ENCODE measurements at regions not wholly inside any gene's neighbourhood (a gene's known extent, or its start where the extent isn't known, plus 50 kb on each side); places are given as distances from the start of the nearest gene placed in this dataset.
"Not testable (repeated sequence)": the region's sequence is repeated elsewhere in the genome, so short reads cannot be mapped to it uniquely, and the experiment has no call there.

DNA sequence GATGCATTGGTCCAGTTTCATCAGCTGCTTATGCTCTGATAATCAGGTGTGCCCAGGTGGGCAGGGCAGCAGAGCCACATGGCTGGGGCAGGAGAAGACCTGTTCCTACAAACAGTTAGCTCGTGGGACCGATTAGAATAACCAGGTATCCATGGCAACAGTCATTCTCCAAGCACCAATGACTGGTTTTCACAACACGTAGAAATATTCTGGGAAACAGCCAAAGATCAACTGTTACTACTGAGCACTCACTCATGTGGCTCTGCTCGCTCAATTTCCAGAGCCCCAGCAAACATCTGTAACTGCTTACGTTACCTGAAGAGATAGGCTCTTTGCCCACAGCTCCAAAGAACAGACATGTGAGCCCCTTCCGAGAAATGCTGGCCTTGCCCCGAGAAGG lies 302.0 kb downstream of the AGTPBP1 start:
- H3K4me3 ChIP-seq: no peak overlapping the region
- TF ChIP-seq EP300 (IDR thresholded peaks at IDR 0.05) (no peak), POLR2A (IDR thresholded peaks at IDR 0.05) (no peak), CTCF (IDR thresholded peaks at IDR 0.05) (no peak), POLR2AphosphoS5 (IDR thresholded peaks at IDR 0.05) (no peak)
- no peaks in the 10 kb centered on the region for H3K4me1 ChIP-seq
- no peaks in the 10 kb centered on the region for H3K36me3 ChIP-seq
- WGBS, 5 donors: 64 to 77% (median 75%) methylated on average over 5 to 7 of the region's 7 CpGs
- H3K27ac ChIP-seq: no peak overlapping the region
- H3K9me3 ChIP-seq: peaks cover 0 to 10% (median 4%) of the 10 kb centered on the region in 4 donors
- H3K27me3 ChIP-seq: no peaks in the 10 kb centered on the region
- intact Hi-C loops (cut with DNase I; ENCODE audit: low total_unique reads): no loop called here
- DNase-seq: no peak

DNA sequence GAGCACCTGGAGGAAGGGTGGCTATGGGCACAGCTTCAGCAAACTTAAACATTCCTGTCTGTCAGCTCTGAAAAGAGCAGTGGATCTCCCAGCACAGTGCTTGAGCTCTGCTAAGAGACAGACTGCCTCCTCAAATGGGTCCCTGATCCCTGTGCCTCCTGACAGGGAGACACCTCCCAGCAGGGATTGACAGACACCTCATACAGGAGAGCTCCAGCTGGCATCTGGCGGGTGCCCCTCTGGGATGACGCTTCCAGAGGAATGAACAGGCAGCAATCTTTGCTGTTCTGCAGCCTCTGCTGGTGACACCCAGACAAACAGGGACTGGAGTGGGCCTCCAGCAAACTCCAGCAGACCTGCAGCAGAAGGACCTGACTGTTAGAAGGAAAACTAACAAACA lies 307.8 kb downstream of the AGTPBP1 start:
- H3K27me3 ChIP-seq; intact Hi-C loops (cut with DNase I; ENCODE audit: low total_unique reads); H3K27ac ChIP-seq; H3K4me3 ChIP-seq; DNase-seq; H3K36me3 ChIP-seq: not testable (repeated sequence)
- 90 to 100% (median 94%) methylated on average over 2 of the region's 2 CpGs for whole genome bisulfite sequencing, 5 donors
- Histone ChIP-seq H3K4me1 (peaks cover 0 to 16% (median 11%) of the 10 kb centered on the region in 4 donors), H3K9me3 (peaks cover 0 to 10% (median 4%) of the 10 kb centered on the region in 4 donors)

GRCh38 chr9:85433551-85433950 lies 308.2 kb downstream of the AGTPBP1 start:
- 43 to 60% (median 49%) methylated on average over 3 of the region's 3 CpGs for WGBS, 5 donors
- H3K9me3 ChIP-seq; H3K36me3 ChIP-seq; H3K27me3 ChIP-seq; H3K27ac ChIP-seq; H3K4me3 ChIP-seq; DNase-seq; intact Hi-C loops (cut with DNase I; ENCODE audit: low total_unique reads): not testable (repeated sequence)
- H3K4me1 ChIP-seq: peaks cover 0 to 16% (median 11%) of the 10 kb centered on the region in 4 donors

GRCh38 chr9:85433046-85433445 lies 308.7 kb downstream of the AGTPBP1 start:
- H3K4me3 ChIP-seq: no peak overlapping the region
- no peak for TF ChIP-seq POLR2AphosphoS5 (IDR thresholded peaks at IDR 0.05)
- no peak for TF ChIP-seq POLR2A (IDR thresholded peaks at IDR 0.05)
- TF ChIP-seq EP300 (IDR thresholded peaks at IDR 0.05): no peak
- TF ChIP-seq CTCF (IDR thresholded peaks at IDR 0.05): no peak
- DNase-seq: no peak
- no peaks in the 10 kb centered on the region for H3K36me3 ChIP-seq
- peaks cover 0 to 16% (median 11%) of the 10 kb centered on the region in 4 donors for H3K4me1 ChIP-seq
- intact Hi-C loops (cut with DNase I; ENCODE audit: low total_unique reads): no loop called here
- peaks cover 0 to 3% (median 1%) of the 10 kb centered on the region in 4 donors for H3K9me3 ChIP-seq
- no peak overlapping the region for H3K27ac ChIP-seq
- no peaks in the 10 kb centered on the region for H3K27me3 ChIP-seq
- WGBS, 5 donors: 91 to 96% (median 95%) methylated on average over 4 to 8 of the region's 8 CpGs

- no peak overlapping the region for H3K4me3 ChIP-seq
- DNase-seq: peak in 1 of 2 donors; percentile 13
- WGBS, 5 donors: 81 to 90% (median 86%) methylated on average over 3 of the region's 3 CpGs
- H3K27ac ChIP-seq: no peak overlapping the region
- H3K36me3 ChIP-seq: no peaks in the 10 kb centered on the region
- intact Hi-C loops (cut with DNase I; ENCODE audit: low total_unique reads): no loop called here
- TF ChIP-seq POLR2AphosphoS5 (IDR thresholded peaks at IDR 0.05) (no peak), POLR2A (IDR thresholded peaks at IDR 0.05) (no peak), CTCF (IDR thresholded peaks at IDR 0.05) (no peak), EP300 (IDR thresholded peaks at IDR 0.05) (no peak)
- no peaks in the 10 kb centered on the region for H3K9me3 ChIP-seq
- H3K4me1 ChIP-seq: peaks cover 0 to 16% (median 11%) of the 10 kb centered on the region in 4 donors
- H3K27me3 ChIP-seq: no peaks in the 10 kb centered on the region
Observed at GRCh38 chr9:85432599-85432998, 309.2 kb downstream of the AGTPBP1 start.
